Endothelial cell (in vitro differentiated cells): ENCODE measurements at regions not wholly inside any gene's neighbourhood (a gene's known extent, or its start where the extent isn't known, plus 50 kb on each side); places are given as distances from the start of the nearest gene placed in this dataset.
"Not testable (repeated sequence)": the region's sequence is repeated elsewhere in the genome, so short reads cannot be mapped to it uniquely, and the experiment has no call there.

Experiments used
- DNase-seq: peaks from one replicate; pipeline ENCODE4 v3.0.0; 2021; ENCODE audit warnings: low spot score
- H3K27ac Mint-ChIP-seq: one replicate; pipeline ENCODE4 v1.8.0; 2021; ENCODE audit warnings: mixed read lengths, inconsistent platforms; ENCODE audit not compliant: unreplicated experiment
- H3K27me3 Mint-ChIP-seq: one replicate; pipeline ENCODE4 v1.8.0; 2021; ENCODE audit warnings: mild to moderate bottlenecking, moderate library complexity, mixed read lengths, inconsistent platforms; ENCODE audit not compliant: unreplicated experiment
- H3K36me3 Mint-ChIP-seq: one replicate; pipeline ENCODE4 v1.8.0; 2021; ENCODE audit warnings: mild to moderate bottlenecking, low read depth, mixed read lengths, inconsistent platforms; ENCODE audit not compliant: unreplicated experiment
- H3K4me1 Mint-ChIP-seq: one replicate; pipeline ENCODE4 v1.8.0; 2021; ENCODE audit warnings: mild to moderate bottlenecking, mixed read lengths, inconsistent platforms; ENCODE audit not compliant: unreplicated experiment
- H3K4me3 Mint-ChIP-seq: one replicate; pipeline ENCODE4 v1.8.0; 2021; ENCODE audit warnings: mild to moderate bottlenecking, mixed read lengths, inconsistent platforms; ENCODE audit not compliant: unreplicated experiment
- H3K9me3 Mint-ChIP-seq: one replicate; pipeline ENCODE4 v1.8.0; 2021; ENCODE audit warnings: mixed read lengths, inconsistent platforms; ENCODE audit not compliant: unreplicated experiment
- TF ChIP-seq, protein P1 (sequence below): fragments of 200-600 bp; sonication (generic); IDR thresholded peaks from one replicate; pipeline ENCODE4 v1.5.0; 2021; ENCODE audit warnings: antibody characterized with exemption; ENCODE audit not compliant: unreplicated experiment

GRCh38 chr6:67812693-67813092 lies 822.4 kb upstream of the ADGRB3 start:
- H3K36me3 Mint-ChIP-seq = peaks cover 3% of the 10 kb centered on the region
- no peak overlapping the region for H3K27ac Mint-ChIP-seq
- no peaks in the 10 kb centered on the region for H3K27me3 Mint-ChIP-seq
- no peaks in the 10 kb centered on the region for H3K9me3 Mint-ChIP-seq
- no peaks in the 10 kb centered on the region for H3K4me1 Mint-ChIP-seq
- DNase-seq = no peak
- TF ChIP-seq, protein P1, sequence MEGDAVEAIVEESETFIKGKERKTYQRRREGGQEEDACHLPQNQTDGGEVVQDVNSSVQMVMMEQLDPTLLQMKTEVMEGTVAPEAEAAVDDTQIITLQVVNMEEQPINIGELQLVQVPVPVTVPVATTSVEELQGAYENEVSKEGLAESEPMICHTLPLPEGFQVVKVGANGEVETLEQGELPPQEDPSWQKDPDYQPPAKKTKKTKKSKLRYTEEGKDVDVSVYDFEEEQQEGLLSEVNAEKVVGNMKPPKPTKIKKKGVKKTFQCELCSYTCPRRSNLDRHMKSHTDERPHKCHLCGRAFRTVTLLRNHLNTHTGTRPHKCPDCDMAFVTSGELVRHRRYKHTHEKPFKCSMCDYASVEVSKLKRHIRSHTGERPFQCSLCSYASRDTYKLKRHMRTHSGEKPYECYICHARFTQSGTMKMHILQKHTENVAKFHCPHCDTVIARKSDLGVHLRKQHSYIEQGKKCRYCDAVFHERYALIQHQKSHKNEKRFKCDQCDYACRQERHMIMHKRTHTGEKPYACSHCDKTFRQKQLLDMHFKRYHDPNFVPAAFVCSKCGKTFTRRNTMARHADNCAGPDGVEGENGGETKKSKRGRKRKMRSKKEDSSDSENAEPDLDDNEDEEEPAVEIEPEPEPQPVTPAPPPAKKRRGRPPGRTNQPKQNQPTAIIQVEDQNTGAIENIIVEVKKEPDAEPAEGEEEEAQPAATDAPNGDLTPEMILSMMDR = no peak
- no peak overlapping the region for H3K4me3 Mint-ChIP-seq

DNA sequence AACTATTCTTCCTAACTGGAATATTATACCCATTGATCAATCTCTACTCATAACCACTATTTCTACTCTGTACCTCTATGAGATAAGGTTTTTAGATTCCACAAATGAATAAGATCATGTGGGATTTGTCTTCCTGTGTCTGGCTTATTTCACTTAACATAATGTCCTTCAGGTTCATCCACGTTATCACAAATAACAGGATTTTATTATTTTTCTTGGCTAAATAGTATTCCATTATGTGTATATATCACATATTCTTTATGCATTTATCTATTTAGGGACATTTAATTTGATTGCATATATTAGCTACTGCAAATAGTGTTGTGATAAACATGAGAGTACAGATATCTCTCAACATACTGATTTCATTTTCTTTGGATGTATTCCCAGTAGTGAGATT lies 823.0 kb upstream of the ADGRB3 start:
- TF ChIP-seq, protein P1 = no peak
- Mint-ChIP-seq H3K4me3 (no peak overlapping the region), H3K36me3 (peaks cover 3% of the 10 kb centered on the region), H3K27me3 (no peaks in the 10 kb centered on the region), H3K4me1 (no peaks in the 10 kb centered on the region), H3K27ac (no peak overlapping the region), H3K9me3 (no peaks in the 10 kb centered on the region)
- DNase-seq = no peak

DNA sequence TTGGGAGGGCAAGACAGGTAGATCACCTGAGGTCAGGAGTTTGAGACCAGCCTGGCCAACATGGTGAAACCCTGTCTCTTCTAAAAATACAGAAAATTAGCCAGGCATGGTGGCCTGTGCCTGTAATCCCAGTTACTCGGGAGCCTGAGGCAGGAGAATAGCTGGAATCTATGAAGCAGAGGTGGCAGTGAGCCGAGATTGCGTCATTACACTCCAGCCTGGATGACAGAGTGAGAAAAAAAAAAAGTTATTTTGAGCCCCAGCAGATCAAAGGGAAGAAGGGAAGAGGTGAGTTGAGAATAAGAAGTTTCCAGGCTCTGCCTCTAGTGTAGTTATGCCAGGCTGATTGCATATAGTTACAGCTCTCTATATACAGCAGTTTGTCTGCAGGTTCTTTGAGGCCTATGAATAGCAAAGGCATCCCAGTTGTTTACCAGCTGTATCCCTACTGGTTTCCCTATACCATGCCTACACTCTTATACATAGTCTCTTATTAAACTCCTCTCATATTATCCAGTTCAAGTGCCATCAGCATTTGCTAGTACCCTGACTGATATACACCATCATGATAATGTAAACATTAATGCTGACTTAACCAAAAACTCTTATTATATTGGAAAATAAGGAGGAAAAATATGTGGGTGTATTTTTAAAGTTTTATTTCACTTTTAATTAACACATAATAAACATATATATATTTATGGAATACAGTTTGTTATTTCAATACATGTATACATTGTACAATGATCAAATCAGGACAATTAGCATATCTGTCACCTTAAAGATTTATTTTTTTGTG lies 823.6 kb upstream of the ADGRB3 start:
- TF ChIP-seq, protein P1 = no peak
- no peak overlapping the region for H3K27ac Mint-ChIP-seq
- no peaks in the 10 kb centered on the region for H3K9me3 Mint-ChIP-seq
- H3K4me1 Mint-ChIP-seq = no peaks in the 10 kb centered on the region
- peaks cover 3% of the 10 kb centered on the region for H3K36me3 Mint-ChIP-seq
- no peak for DNase-seq
- H3K27me3 Mint-ChIP-seq = no peaks in the 10 kb centered on the region
- H3K4me3 Mint-ChIP-seq = no peak overlapping the region

- H3K9me3 Mint-ChIP-seq, H3K27ac Mint-ChIP-seq, H3K4me1 Mint-ChIP-seq, H3K4me3 Mint-ChIP-seq, H3K27me3 Mint-ChIP-seq, DNase-seq, H3K36me3 Mint-ChIP-seq: not testable (repeated sequence)
These were observed 830.3 kb upstream of the ADGRB3 start for GRCh38 chr6:67804808-67805207.

- TF ChIP-seq, protein P1 = no peak
- Mint-ChIP-seq H3K27me3 (peaks cover 3% of the 10 kb centered on the region), H3K9me3 (no peaks in the 10 kb centered on the region), H3K4me3 (no peak overlapping the region), H3K27ac (no peak overlapping the region), H3K4me1 (no peaks in the 10 kb centered on the region), H3K36me3 (no peaks in the 10 kb centered on the region)
- DNase-seq = no peak
These were observed 832.3 kb upstream of the ADGRB3 start for GRCh38 chr6:67802771-67803170.
